ENCODE measurements at regions not wholly inside any gene's neighbourhood (a gene's known extent, or its start where the extent isn't known, plus 50 kb on each side); places are given as distances from the start of the nearest gene placed in this dataset.
"Not testable (repeated sequence)": the region's sequence is repeated elsewhere in the genome, so short reads cannot be mapped to it uniquely, and the experiment has no call there.

GRCh38 chr12:88681271-88681670 is 101.0 kb upstream of the KITLG start:
- peaks cover 0 to 2% of the 10 kb centered on the region in 2 donors for H3K27me3 Mint-ChIP-seq
- ChIA-PET CTCF (ENCODE audit: partially characterized antibody) (no interaction called here), POLR2A (ENCODE audit: partially characterized antibody) (no interaction called here)
- peaks cover 0 to 5% (median 0%) of the 10 kb centered on the region in 8 donors for H3K9me3 Mint-ChIP-seq
- H3K36me3 Mint-ChIP-seq, result no peaks in the 10 kb centered on the region
- no peaks in the 10 kb centered on the region for H3K36me3 ChIP-seq (ENCODE audit: insufficient read depth, low read length)
- no peaks in the 10 kb centered on the region for H3K4me1 ChIP-seq (ENCODE audit: insufficient read depth, low read length)
- no peak overlapping the region for H3K4me3 Mint-ChIP-seq
- no peak overlapping the region for H3K4me3 ChIP-seq (ENCODE audit: low read length in 2 of 2)
- H3K27ac Mint-ChIP-seq, result no peak overlapping the region
- H3K27ac ChIP-seq (ENCODE audit: low read depth, low read length), result no peak overlapping the region
- no peaks in the 10 kb centered on the region for H3K27me3 ChIP-seq (ENCODE audit: insufficient read depth, low read length)
- DNase-seq, result no peak
- no peaks in the 10 kb centered on the region for H3K4me1 Mint-ChIP-seq
- intact Hi-C loops (cut with micrococcal nuclease), result no loop called here
- H3K9me3 ChIP-seq (ENCODE audit: control insufficient read depth in 1 of 2, low read length in 2 of 2), result no peaks in the 10 kb centered on the region

GRCh38 chr12:88677464-88677863 is 97.2 kb upstream of the KITLG start:
- Mint-ChIP-seq H3K27ac (no peak overlapping the region), H3K4me1 (no peaks in the 10 kb centered on the region), H3K9me3 (peaks cover 0 to 3% (median 0%) of the 10 kb centered on the region in 8 donors), H3K4me3 (no peak overlapping the region), H3K36me3 (no peaks in the 10 kb centered on the region), H3K27me3 (no peaks in the 10 kb centered on the region)
- intact Hi-C loops (cut with micrococcal nuclease), result no loop called here
- H3K4me1 ChIP-seq (ENCODE audit: insufficient read depth, low read length), result no peaks in the 10 kb centered on the region
- H3K27me3 ChIP-seq (ENCODE audit: insufficient read depth, low read length), result no peaks in the 10 kb centered on the region
- ChIA-PET CTCF (ENCODE audit: partially characterized antibody) (no interaction called here), POLR2A (ENCODE audit: partially characterized antibody) (no interaction called here)
- no peak overlapping the region for H3K4me3 ChIP-seq (ENCODE audit: low read length in 2 of 2)
- no peaks in the 10 kb centered on the region for H3K36me3 ChIP-seq (ENCODE audit: insufficient read depth, low read length)
- no peaks in the 10 kb centered on the region for H3K9me3 ChIP-seq (ENCODE audit: control insufficient read depth in 1 of 2, low read length in 2 of 2)
- H3K27ac ChIP-seq (ENCODE audit: low read depth, low read length), result no peak overlapping the region
- no peak for DNase-seq

- H3K36me3 ChIP-seq (ENCODE audit: insufficient read depth, low read length); CTCF ChIA-PET (ENCODE audit: partially characterized antibody); H3K27ac Mint-ChIP-seq; H3K4me1 ChIP-seq (ENCODE audit: insufficient read depth, low read length); H3K27me3 ChIP-seq (ENCODE audit: insufficient read depth, low read length); H3K4me1 Mint-ChIP-seq; H3K27ac ChIP-seq (ENCODE audit: low read depth, low read length); POLR2A ChIA-PET (ENCODE audit: partially characterized antibody); H3K4me3 ChIP-seq (ENCODE audit: low read length in 2 of 2); intact Hi-C loops (cut with micrococcal nuclease); H3K9me3 ChIP-seq (ENCODE audit: control insufficient read depth in 1 of 2, low read length in 2 of 2); H3K27me3 Mint-ChIP-seq; H3K9me3 Mint-ChIP-seq; H3K36me3 Mint-ChIP-seq; DNase-seq: not testable (repeated sequence)
- H3K4me3 Mint-ChIP-seq, result peak overlapping the region in 1 of 8 donors; percentile 8
Observed at GRCh38 chr12:88667615-88668014, 87.3 kb upstream of the KITLG start.

- Histone ChIP-seq H3K36me3 (ENCODE audit: insufficient read depth, low read length) (no peaks in the 10 kb centered on the region), H3K4me3 (ENCODE audit: low read length in 2 of 2) (no peak overlapping the region), H3K9me3 (ENCODE audit: control insufficient read depth in 1 of 2, low read length in 2 of 2) (no peaks in the 10 kb centered on the region), H3K4me1 (ENCODE audit: insufficient read depth, low read length) (no peaks in the 10 kb centered on the region), H3K27me3 (ENCODE audit: insufficient read depth, low read length) (no peaks in the 10 kb centered on the region), H3K27ac (ENCODE audit: low read depth, low read length) (no peak overlapping the region)
- intact Hi-C loops (cut with micrococcal nuclease), result no loop called here
- Mint-ChIP-seq H3K4me3 (no peak overlapping the region), H3K27ac (no peak overlapping the region), H3K4me1 (no peaks in the 10 kb centered on the region), H3K9me3 (peaks cover 0 to 5% (median 0%) of the 10 kb centered on the region in 8 donors), H3K27me3 (peaks cover 0 to 2% of the 10 kb centered on the region in 2 donors), H3K36me3 (no peaks in the 10 kb centered on the region)
- ChIA-PET CTCF (ENCODE audit: partially characterized antibody) (no interaction called here), POLR2A (ENCODE audit: partially characterized antibody) (no interaction called here)
- no peak for DNase-seq
Observed at GRCh38 chr12:88665071-88665470, 84.8 kb upstream of the KITLG start.

GRCh38 chr12:88662961-88663360 is 82.7 kb upstream of the KITLG start:
- Histone ChIP-seq H3K9me3 (ENCODE audit: control insufficient read depth in 1 of 2, low read length in 2 of 2) (no peaks in the 10 kb centered on the region), H3K4me3 (ENCODE audit: low read length in 2 of 2) (no peak overlapping the region), H3K27ac (ENCODE audit: low read depth, low read length) (no peak overlapping the region), H3K36me3 (ENCODE audit: insufficient read depth, low read length) (no peaks in the 10 kb centered on the region), H3K4me1 (ENCODE audit: insufficient read depth, low read length) (no peaks in the 10 kb centered on the region), H3K27me3 (ENCODE audit: insufficient read depth, low read length) (no peaks in the 10 kb centered on the region)
- DNase-seq, result no peak
- ChIA-PET CTCF (ENCODE audit: partially characterized antibody) (no interaction called here), POLR2A (ENCODE audit: partially characterized antibody) (no interaction called here)
- no peak overlapping the region for H3K27ac Mint-ChIP-seq
- H3K9me3 Mint-ChIP-seq, result peaks cover 0 to 5% (median 0%) of the 10 kb centered on the region in 8 donors
- H3K36me3 Mint-ChIP-seq, result no peaks in the 10 kb centered on the region
- no peaks in the 10 kb centered on the region for H3K4me1 Mint-ChIP-seq
- intact Hi-C loops (cut with micrococcal nuclease), result no loop called here
- no peak overlapping the region for H3K4me3 Mint-ChIP-seq
- peaks cover 0 to 2% of the 10 kb centered on the region in 2 donors for H3K27me3 Mint-ChIP-seq

- DNase-seq, result no peak
- Histone ChIP-seq H3K27ac (ENCODE audit: low read depth, low read length) (no peak overlapping the region), H3K9me3 (ENCODE audit: control insufficient read depth in 1 of 2, low read length in 2 of 2) (no peaks in the 10 kb centered on the region), H3K36me3 (ENCODE audit: insufficient read depth, low read length) (no peaks in the 10 kb centered on the region), H3K27me3 (ENCODE audit: insufficient read depth, low read length) (no peaks in the 10 kb centered on the region), H3K4me3 (ENCODE audit: low read length in 2 of 2) (no peak overlapping the region), H3K4me1 (ENCODE audit: insufficient read depth, low read length) (no peaks in the 10 kb centered on the region)
- Mint-ChIP-seq H3K27me3 (peaks cover 0 to 2% of the 10 kb centered on the region in 2 donors), H3K9me3 (no peaks in the 10 kb centered on the region), H3K36me3 (no peaks in the 10 kb centered on the region), H3K4me1 (no peaks in the 10 kb centered on the region), H3K27ac (no peak overlapping the region), H3K4me3 (no peak overlapping the region)
- intact Hi-C loops (cut with micrococcal nuclease), result no loop called here
- ChIA-PET CTCF (ENCODE audit: partially characterized antibody) (no interaction called here), POLR2A (ENCODE audit: partially characterized antibody) (no interaction called here)
Observed at GRCh38 chr12:88662093-88662492, 81.8 kb upstream of the KITLG start.

- no peaks in the 10 kb centered on the region for H3K27me3 ChIP-seq (ENCODE audit: insufficient read depth, low read length)
- H3K4me3 Mint-ChIP-seq, result no peak overlapping the region
- DNase-seq, result no peak
- H3K4me1 ChIP-seq (ENCODE audit: insufficient read depth, low read length), result no peaks in the 10 kb centered on the region
- H3K27ac ChIP-seq (ENCODE audit: low read depth, low read length), result no peak overlapping the region
- intact Hi-C loops (cut with micrococcal nuclease), result no loop called here
- no peak overlapping the region for H3K4me3 ChIP-seq (ENCODE audit: low read length in 2 of 2)
- no peaks in the 10 kb centered on the region for H3K9me3 ChIP-seq (ENCODE audit: control insufficient read depth in 1 of 2, low read length in 2 of 2)
- no peaks in the 10 kb centered on the region for H3K9me3 Mint-ChIP-seq
- no peaks in the 10 kb centered on the region for H3K36me3 ChIP-seq (ENCODE audit: insufficient read depth, low read length)
- no peak overlapping the region for H3K27ac Mint-ChIP-seq
- H3K4me1 Mint-ChIP-seq, result no peaks in the 10 kb centered on the region
- ChIA-PET CTCF (ENCODE audit: partially characterized antibody) (no interaction called here), POLR2A (ENCODE audit: partially characterized antibody) (no interaction called here)
- no peaks in the 10 kb centered on the region for H3K27me3 Mint-ChIP-seq
- no peaks in the 10 kb centered on the region for H3K36me3 Mint-ChIP-seq
Observed at GRCh38 chr12:88658009-88658408, 77.7 kb upstream of the KITLG start.

GRCh38 chr12:88650715-88651114 is 70.4 kb upstream of the KITLG start:
- ChIA-PET POLR2A (ENCODE audit: partially characterized antibody) (no interaction called here), CTCF (ENCODE audit: partially characterized antibody) (no interaction called here)
- Histone ChIP-seq H3K4me1 (ENCODE audit: insufficient read depth, low read length) (no peaks in the 10 kb centered on the region), H3K9me3 (ENCODE audit: control insufficient read depth in 1 of 2, low read length in 2 of 2) (no peaks in the 10 kb centered on the region), H3K4me3 (ENCODE audit: low read length in 2 of 2) (no peak overlapping the region), H3K27me3 (ENCODE audit: insufficient read depth, low read length) (no peaks in the 10 kb centered on the region), H3K36me3 (ENCODE audit: insufficient read depth, low read length) (no peaks in the 10 kb centered on the region), H3K27ac (ENCODE audit: low read depth, low read length) (no peak overlapping the region)
- Mint-ChIP-seq H3K27ac (no peak overlapping the region), H3K36me3 (no peaks in the 10 kb centered on the region), H3K4me1 (no peaks in the 10 kb centered on the region), H3K9me3 (peaks cover 0 to 2% (median 0%) of the 10 kb centered on the region in 8 donors), H3K4me3 (no peak overlapping the region), H3K27me3 (no peaks in the 10 kb centered on the region)
- intact Hi-C loops (cut with micrococcal nuclease), result no loop called here
- DNase-seq, result no peak

Data from CD4-positive, alpha-beta memory T cell (primary cell).